Neural cell (in vitro differentiated cells): ENCODE measurements at regions not wholly inside any gene's neighbourhood (a gene's known extent, or its start where the extent isn't known, plus 50 kb on each side); places are given as distances from the start of the nearest gene placed in this dataset.

Experiments used
- EP300 ChIP-seq: fragments of 450-650 bp; conservative IDR thresholded peaks from 2 replicates; pipeline ENCODE4 v1.6.1; 2014; ENCODE audit warnings: antibody characterized with exemption, mild to moderate bottlenecking, moderate library complexity; ENCODE audit not compliant: poor library complexity, severe bottlenecking
- EZH2 ChIP-seq: fragments of 200-600, 300-800 bp; shearing (Covaris generic), sonication (generic); IDR thresholded peaks from 2 replicates; pipeline ENCODE4 v1.6.1; 2014; ENCODE audit warnings: antibody characterized with exemption, low read length, borderline replicate concordance, mild to moderate bottlenecking; ENCODE audit not compliant: insufficient read depth, poor library complexity, severe bottlenecking
- POLR2AphosphoS5 ChIP-seq: IDR thresholded peaks from 2 replicates; pipeline ENCODE4 v1.6.1; 2012
- RAD21 ChIP-seq: fragments of 450-650 bp; conservative IDR thresholded peaks from 2 replicates; pipeline ENCODE4 v1.6.1; 2014; ENCODE audit warnings: antibody characterized with exemption, mild to moderate bottlenecking, moderate library complexity
- TAF1 ChIP-seq: IDR thresholded peaks from 2 replicates; pipeline ENCODE4 v1.6.1; 2012; ENCODE audit warnings: low read depth
- TF ChIP-seq, protein P1 (sequence below): fragments of 450-650 bp; IDR thresholded peaks from 2 replicates; pipeline ENCODE4 v1.5.1; 2014; ENCODE audit warnings: antibody characterized with exemption, mild to moderate bottlenecking, moderate library complexity; ENCODE audit not compliant: poor library complexity, severe bottlenecking
- TF ChIP-seq, protein P2 (sequence below): IDR thresholded peaks from 2 replicates; pipeline ENCODE4 v1.6.1; 2012; ENCODE audit warnings: borderline replicate concordance

GRCh38 chr15:69951898-69952555 lies 145.7 kb downstream of the TLE3 start:
- TF ChIP-seq EP300 (no peak), TAF1 (no peak), POLR2AphosphoS5 (no peak), EZH2 (no peak), RAD21 (no peak)
- TF ChIP-seq, protein P1, sequence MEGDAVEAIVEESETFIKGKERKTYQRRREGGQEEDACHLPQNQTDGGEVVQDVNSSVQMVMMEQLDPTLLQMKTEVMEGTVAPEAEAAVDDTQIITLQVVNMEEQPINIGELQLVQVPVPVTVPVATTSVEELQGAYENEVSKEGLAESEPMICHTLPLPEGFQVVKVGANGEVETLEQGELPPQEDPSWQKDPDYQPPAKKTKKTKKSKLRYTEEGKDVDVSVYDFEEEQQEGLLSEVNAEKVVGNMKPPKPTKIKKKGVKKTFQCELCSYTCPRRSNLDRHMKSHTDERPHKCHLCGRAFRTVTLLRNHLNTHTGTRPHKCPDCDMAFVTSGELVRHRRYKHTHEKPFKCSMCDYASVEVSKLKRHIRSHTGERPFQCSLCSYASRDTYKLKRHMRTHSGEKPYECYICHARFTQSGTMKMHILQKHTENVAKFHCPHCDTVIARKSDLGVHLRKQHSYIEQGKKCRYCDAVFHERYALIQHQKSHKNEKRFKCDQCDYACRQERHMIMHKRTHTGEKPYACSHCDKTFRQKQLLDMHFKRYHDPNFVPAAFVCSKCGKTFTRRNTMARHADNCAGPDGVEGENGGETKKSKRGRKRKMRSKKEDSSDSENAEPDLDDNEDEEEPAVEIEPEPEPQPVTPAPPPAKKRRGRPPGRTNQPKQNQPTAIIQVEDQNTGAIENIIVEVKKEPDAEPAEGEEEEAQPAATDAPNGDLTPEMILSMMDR, result no peak
- TF ChIP-seq, protein P2, sequence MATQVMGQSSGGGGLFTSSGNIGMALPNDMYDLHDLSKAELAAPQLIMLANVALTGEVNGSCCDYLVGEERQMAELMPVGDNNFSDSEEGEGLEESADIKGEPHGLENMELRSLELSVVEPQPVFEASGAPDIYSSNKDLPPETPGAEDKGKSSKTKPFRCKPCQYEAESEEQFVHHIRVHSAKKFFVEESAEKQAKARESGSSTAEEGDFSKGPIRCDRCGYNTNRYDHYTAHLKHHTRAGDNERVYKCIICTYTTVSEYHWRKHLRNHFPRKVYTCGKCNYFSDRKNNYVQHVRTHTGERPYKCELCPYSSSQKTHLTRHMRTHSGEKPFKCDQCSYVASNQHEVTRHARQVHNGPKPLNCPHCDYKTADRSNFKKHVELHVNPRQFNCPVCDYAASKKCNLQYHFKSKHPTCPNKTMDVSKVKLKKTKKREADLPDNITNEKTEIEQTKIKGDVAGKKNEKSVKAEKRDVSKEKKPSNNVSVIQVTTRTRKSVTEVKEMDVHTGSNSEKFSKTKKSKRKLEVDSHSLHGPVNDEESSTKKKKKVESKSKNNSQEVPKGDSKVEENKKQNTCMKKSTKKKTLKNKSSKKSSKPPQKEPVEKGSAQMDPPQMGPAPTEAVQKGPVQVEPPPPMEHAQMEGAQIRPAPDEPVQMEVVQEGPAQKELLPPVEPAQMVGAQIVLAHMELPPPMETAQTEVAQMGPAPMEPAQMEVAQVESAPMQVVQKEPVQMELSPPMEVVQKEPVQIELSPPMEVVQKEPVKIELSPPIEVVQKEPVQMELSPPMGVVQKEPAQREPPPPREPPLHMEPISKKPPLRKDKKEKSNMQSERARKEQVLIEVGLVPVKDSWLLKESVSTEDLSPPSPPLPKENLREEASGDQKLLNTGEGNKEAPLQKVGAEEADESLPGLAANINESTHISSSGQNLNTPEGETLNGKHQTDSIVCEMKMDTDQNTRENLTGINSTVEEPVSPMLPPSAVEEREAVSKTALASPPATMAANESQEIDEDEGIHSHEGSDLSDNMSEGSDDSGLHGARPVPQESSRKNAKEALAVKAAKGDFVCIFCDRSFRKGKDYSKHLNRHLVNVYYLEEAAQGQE, result no peak
